ENCODE measurements at regions not wholly inside any gene's neighbourhood (a gene's known extent, or its start where the extent isn't known, plus 50 kb on each side); places are given as distances from the start of the nearest gene placed in this dataset.
"Not testable (repeated sequence)": the region's sequence is repeated elsewhere in the genome, so short reads cannot be mapped to it uniquely, and the experiment has no call there.

DNA sequence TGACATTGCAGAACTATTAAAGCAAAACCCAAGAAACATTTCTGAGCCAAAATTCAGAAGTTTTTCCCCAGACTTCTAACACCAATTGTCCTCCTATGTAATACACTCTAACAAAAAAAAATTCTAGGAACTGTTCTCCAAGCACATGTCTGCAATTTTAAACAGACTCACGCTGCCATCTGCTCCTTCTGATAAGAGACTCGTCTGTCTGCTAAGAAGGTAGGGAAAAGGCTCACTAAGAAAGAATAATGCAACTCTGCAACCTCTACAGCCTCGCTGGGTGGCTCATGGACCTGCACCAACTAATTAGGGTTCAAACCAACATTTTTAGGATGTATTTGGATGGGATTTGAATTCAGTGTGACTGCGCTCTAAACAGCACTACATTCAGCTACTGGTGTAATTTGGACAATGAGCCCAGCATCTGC lies 366.5 kb downstream of the DSC3 start:
- no peak for DNase-seq (ENCODE audit: low read depth in 1 of 2, low spot score in 2 of 2)
- no peak overlapping the region for H3K4me3 ChIP-seq
- no peak overlapping the region for H3K27ac ChIP-seq
- no peaks in the 10 kb centered on the region for H3K4me1 ChIP-seq (replicated peaks)
- H3K36me3 ChIP-seq = no peaks in the 10 kb centered on the region
- H3K9me3 ChIP-seq (replicated peaks) = no peaks in the 10 kb centered on the region
- H3K27me3 ChIP-seq (replicated peaks) = no peaks in the 10 kb centered on the region

- Histone ChIP-seq H3K9me3 (replicated peaks) (no peaks in the 10 kb centered on the region), H3K36me3 (no peaks in the 10 kb centered on the region), H3K4me1 (replicated peaks) (no peaks in the 10 kb centered on the region), H3K27ac (no peak overlapping the region), H3K4me3 (no peak overlapping the region), H3K27me3 (replicated peaks) (no peaks in the 10 kb centered on the region)
- no peak for DNase-seq (ENCODE audit: low read depth in 1 of 2, low spot score in 2 of 2)
These were observed 367.0 kb downstream of the DSC3 start for GRCh38 chr18:30675493-30675892.

GRCh38 chr18:30675072-30675471 lies 367.5 kb downstream of the DSC3 start:
- H3K27ac ChIP-seq = no peak overlapping the region
- no peak overlapping the region for H3K4me3 ChIP-seq
- no peaks in the 10 kb centered on the region for H3K4me1 ChIP-seq (replicated peaks)
- no peaks in the 10 kb centered on the region for H3K36me3 ChIP-seq
- no peak for DNase-seq (ENCODE audit: low read depth in 1 of 2, low spot score in 2 of 2)
- no peaks in the 10 kb centered on the region for H3K9me3 ChIP-seq (replicated peaks)
- H3K27me3 ChIP-seq (replicated peaks) = no peaks in the 10 kb centered on the region

DNA sequence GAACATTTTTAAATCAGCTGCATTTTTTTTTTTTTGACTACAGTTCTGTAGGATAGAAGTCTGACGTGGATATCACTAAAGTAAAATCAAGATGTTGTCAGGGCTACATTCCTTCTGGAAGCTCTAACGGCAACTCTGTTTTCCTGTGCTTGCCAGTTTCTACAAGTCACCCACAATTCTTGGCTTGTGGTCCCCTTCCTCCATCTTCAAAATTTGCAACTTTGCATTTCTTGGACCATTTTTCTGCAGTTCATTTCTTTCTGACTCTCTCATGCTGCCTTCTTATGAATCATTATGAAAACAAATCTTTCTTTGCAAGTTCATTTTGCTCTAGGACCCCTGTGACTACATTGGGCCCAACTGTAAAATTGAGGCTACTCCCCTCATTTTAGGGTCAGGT lies 367.9 kb downstream of the DSC3 start:
- Histone ChIP-seq H3K27me3 (replicated peaks) (no peaks in the 10 kb centered on the region), H3K36me3 (no peaks in the 10 kb centered on the region), H3K27ac (no peak overlapping the region), H3K4me1 (replicated peaks) (no peaks in the 10 kb centered on the region), H3K4me3 (no peak overlapping the region), H3K9me3 (replicated peaks) (no peaks in the 10 kb centered on the region)
- DNase-seq (ENCODE audit: low read depth in 1 of 2, low spot score in 2 of 2) = no peak

- not testable (repeated sequence) for DNase-seq (ENCODE audit: low read depth in 1 of 2, low spot score in 2 of 2); H3K27me3 ChIP-seq (replicated peaks); H3K9me3 ChIP-seq (replicated peaks); H3K4me3 ChIP-seq; H3K4me1 ChIP-seq (replicated peaks); H3K36me3 ChIP-seq; H3K27ac ChIP-seq
These were observed 370.1 kb downstream of the DSC3 start for GRCh38 chr18:30672439-30672838.

GRCh38 chr18:30658306-30658705 lies 384.2 kb downstream of the DSC3 start:
- Histone ChIP-seq H3K4me3 (no peak overlapping the region), H3K9me3 (replicated peaks) (no peaks in the 10 kb centered on the region), H3K36me3 (no peaks in the 10 kb centered on the region), H3K27me3 (replicated peaks) (no peaks in the 10 kb centered on the region), H3K27ac (no peak overlapping the region), H3K4me1 (replicated peaks) (no peaks in the 10 kb centered on the region)
- no peak for DNase-seq (ENCODE audit: low read depth in 1 of 2, low spot score in 2 of 2)

DNA sequence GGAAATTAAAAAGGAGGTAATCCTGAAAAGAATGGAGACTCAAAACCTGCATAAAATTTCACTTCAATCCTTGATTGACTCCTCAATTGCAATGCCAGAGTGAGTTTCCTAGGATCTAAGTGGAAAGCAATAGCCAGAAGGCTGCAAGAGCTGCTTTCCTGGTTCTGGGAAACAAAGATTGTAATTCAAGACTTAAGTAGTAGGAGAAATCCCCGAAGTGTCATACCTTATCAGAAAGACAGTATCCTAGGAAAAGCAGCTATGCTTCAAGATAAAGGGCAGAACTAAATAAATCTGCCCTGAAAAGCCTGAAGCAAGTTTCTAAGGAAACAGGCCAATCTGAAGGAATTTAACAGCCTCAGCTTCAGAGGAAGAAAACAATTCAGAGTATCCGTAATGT lies 390.2 kb downstream of the DSC3 start:
- Histone ChIP-seq H3K27ac (no peak overlapping the region), H3K4me1 (replicated peaks) (no peaks in the 10 kb centered on the region), H3K4me3 (no peak overlapping the region), H3K27me3 (replicated peaks) (no peaks in the 10 kb centered on the region), H3K9me3 (replicated peaks) (no peaks in the 10 kb centered on the region), H3K36me3 (no peaks in the 10 kb centered on the region)
- no peak for DNase-seq (ENCODE audit: low read depth in 1 of 2, low spot score in 2 of 2)

- Histone ChIP-seq H3K27me3 (replicated peaks) (no peaks in the 10 kb centered on the region), H3K27ac (no peak overlapping the region), H3K4me1 (replicated peaks) (no peaks in the 10 kb centered on the region), H3K4me3 (no peak overlapping the region), H3K36me3 (no peaks in the 10 kb centered on the region), H3K9me3 (replicated peaks) (no peaks in the 10 kb centered on the region)
- no peak for DNase-seq (ENCODE audit: low read depth in 1 of 2, low spot score in 2 of 2)
These were observed 392.0 kb downstream of the DSC3 start for GRCh38 chr18:30650499-30650898.

DNA sequence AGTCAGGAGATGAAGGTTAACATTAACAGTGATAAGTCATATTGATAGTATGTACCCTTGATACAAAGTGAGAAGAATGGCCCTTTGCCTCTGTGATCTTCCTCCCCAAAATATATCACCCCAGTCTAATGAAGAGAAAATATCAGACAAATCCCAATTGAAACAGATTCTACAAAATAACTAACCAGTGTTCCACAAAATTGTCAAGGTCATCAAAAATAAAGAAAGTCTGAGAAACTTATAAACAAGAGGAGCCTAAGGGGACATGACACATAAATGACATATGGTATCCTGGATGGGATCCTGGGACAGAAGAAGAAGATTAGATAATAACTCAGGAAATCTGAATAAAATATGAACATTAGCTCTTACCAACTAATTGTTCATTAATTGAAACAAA lies 398.4 kb downstream of the DSC3 start:
- H3K9me3 ChIP-seq (replicated peaks) = no peaks in the 10 kb centered on the region
- no peaks in the 10 kb centered on the region for H3K4me1 ChIP-seq (replicated peaks)
- no peak overlapping the region for H3K27ac ChIP-seq
- DNase-seq (ENCODE audit: low read depth in 1 of 2, low spot score in 2 of 2) = no peak
- H3K4me3 ChIP-seq = no peak overlapping the region
- H3K36me3 ChIP-seq = no peaks in the 10 kb centered on the region
- no peaks in the 10 kb centered on the region; the same call in 1 of the 2 replicates for H3K27me3 ChIP-seq (replicated peaks)

DNA sequence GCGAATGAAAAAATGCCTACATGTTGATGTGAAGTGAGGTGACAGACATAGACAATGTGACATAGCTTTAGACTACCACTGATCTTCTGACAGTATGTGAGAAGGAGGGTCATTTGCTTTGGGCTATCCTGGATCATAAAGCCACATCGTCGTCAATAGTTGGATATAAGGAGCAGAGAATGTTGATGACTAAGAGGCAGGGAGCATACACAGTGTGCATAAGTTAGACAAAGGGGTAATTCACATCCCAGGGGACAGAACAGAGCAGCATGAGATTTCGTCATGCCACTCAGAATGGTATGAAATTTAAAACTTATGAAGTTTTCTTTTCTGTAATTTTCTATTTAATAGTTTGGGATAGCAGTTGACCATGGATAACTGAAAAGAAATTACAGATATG lies 403.2 kb downstream of the DSC3 start:
- Histone ChIP-seq H3K27me3 (replicated peaks) (no peaks in the 10 kb centered on the region; the same call in 1 of the 2 replicates), H3K9me3 (replicated peaks) (no peaks in the 10 kb centered on the region), H3K36me3 (no peaks in the 10 kb centered on the region), H3K4me1 (replicated peaks) (no peaks in the 10 kb centered on the region), H3K27ac (no peak overlapping the region), H3K4me3 (no peak overlapping the region)
- no peak for DNase-seq (ENCODE audit: low read depth in 1 of 2, low spot score in 2 of 2)

DNA sequence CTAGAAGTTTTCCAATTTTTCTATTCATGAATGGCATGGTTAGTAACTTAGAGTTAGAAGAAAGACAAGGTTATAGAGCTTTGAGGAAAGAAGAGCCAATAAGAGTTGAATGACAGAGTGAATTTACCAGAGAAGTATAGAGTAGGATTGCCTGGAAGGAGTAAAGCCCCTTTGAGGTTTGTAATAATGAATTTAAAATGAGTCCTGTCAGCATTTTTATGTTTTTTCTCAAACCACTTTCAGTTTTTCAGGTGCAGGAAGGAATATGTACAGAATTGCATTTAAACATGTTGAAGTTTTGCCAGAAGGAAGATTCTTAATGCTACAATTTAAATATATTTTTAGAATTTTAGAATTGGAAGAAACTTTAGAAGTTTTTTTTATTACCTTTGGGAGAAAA lies 408.3 kb downstream of the DSC3 start:
- Histone ChIP-seq H3K4me3 (no peak overlapping the region), H3K4me1 (replicated peaks) (no peaks in the 10 kb centered on the region), H3K27me3 (replicated peaks) (no peaks in the 10 kb centered on the region), H3K36me3 (no peaks in the 10 kb centered on the region), H3K9me3 (replicated peaks) (no peaks in the 10 kb centered on the region), H3K27ac (no peak overlapping the region)
- no peak for DNase-seq (ENCODE audit: low read depth in 1 of 2, low spot score in 2 of 2)

DNA sequence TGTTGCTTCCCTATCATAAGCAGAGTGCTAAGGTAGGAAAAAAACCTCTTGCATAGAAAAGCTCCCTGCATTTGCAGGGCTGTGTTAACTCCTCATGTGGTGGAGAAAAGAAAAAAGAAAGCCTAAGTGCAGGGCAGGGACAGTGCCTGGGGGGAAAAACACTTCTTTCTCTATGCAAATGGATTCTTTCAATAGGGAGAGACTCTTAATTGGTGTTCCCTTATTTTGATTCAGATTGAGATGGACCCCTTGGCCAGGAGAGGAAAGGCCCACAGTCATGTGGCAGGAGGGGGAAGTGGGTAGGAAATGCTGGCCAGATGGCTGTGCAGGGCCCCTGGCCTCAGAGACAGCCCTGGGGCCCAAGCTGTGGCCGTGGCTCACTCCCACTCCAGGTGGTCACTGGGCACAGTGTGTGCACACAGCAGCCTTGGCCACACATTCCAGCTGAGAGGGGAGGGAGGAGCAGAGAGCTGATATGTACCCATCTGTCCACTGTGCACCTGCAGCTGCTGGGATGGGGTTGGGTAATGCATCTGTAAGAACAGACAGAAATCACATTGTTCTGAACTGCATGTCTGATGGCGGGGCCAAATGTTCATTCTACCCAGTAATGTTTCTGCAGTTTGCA lies 410.4 kb downstream of the DSC3 start:
- no peaks in the 10 kb centered on the region for H3K27me3 ChIP-seq (replicated peaks)
- DNase-seq (ENCODE audit: low read depth in 1 of 2, low spot score in 2 of 2) = no peak
- no peaks in the 10 kb centered on the region for H3K4me1 ChIP-seq (replicated peaks)
- H3K4me3 ChIP-seq = no peak overlapping the region
- H3K27ac ChIP-seq = no peak overlapping the region
- H3K36me3 ChIP-seq = no peaks in the 10 kb centered on the region
- no peaks in the 10 kb centered on the region for H3K9me3 ChIP-seq (replicated peaks)

- no peak for DNase-seq (ENCODE audit: low read depth in 1 of 2, low spot score in 2 of 2)
- H3K4me1 ChIP-seq (replicated peaks) = no peaks in the 10 kb centered on the region
- no peaks in the 10 kb centered on the region for H3K27me3 ChIP-seq (replicated peaks)
- H3K4me3 ChIP-seq = no peak overlapping the region
- H3K36me3 ChIP-seq = no peaks in the 10 kb centered on the region
- no peaks in the 10 kb centered on the region for H3K9me3 ChIP-seq (replicated peaks)
- no peak overlapping the region for H3K27ac ChIP-seq
These were observed 416.6 kb downstream of the DSC3 start for GRCh38 chr18:30625961-30626360.

GRCh38 chr18:30623401-30624065 lies 419.0 kb downstream of the DSC3 start:
- DNase-seq (ENCODE audit: low read depth in 1 of 2, low spot score in 2 of 2) = no peak
- Histone ChIP-seq H3K27me3 (replicated peaks) (no peaks in the 10 kb centered on the region), H3K36me3 (no peaks in the 10 kb centered on the region), H3K9me3 (replicated peaks) (no peaks in the 10 kb centered on the region), H3K27ac (no peak overlapping the region), H3K4me1 (replicated peaks) (no peaks in the 10 kb centered on the region), H3K4me3 (no peak overlapping the region)

DNA sequence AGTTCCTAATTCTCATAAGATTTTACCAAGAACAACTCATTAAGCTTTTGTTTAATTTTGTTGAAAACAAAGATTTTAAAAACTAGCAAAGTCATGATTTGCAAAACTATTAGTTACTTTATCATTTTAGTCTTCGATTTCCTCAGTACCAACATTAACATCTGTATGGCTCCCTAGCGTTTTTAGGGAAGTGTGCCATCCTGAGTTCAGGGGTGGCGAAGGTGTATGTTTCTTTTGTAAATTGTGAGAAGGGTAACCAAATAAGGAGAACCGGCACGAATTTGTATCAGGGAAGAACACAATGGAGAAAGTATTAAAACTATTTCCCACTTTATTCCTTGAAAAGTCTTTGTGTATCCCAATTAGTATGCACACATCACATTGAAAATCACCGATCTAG lies 419.9 kb downstream of the DSC3 start:
- no peak for DNase-seq (ENCODE audit: low read depth in 1 of 2, low spot score in 2 of 2)
- H3K27ac ChIP-seq = no peak overlapping the region
- H3K27me3 ChIP-seq (replicated peaks) = no peaks in the 10 kb centered on the region
- H3K9me3 ChIP-seq (replicated peaks) = no peaks in the 10 kb centered on the region
- H3K4me1 ChIP-seq (replicated peaks) = no peaks in the 10 kb centered on the region
- H3K4me3 ChIP-seq = no peak overlapping the region
- no peaks in the 10 kb centered on the region for H3K36me3 ChIP-seq

Measured in SJSA1 (cell line).